Kasumi-1 (cell line): ENCODE measurements at regions not wholly inside any gene's neighbourhood (a gene's known extent, or its start where the extent isn't known, plus 50 kb on each side); places are given as distances from the start of the nearest gene placed in this dataset.
"Not testable (repeated sequence)": the region's sequence is repeated elsewhere in the genome, so short reads cannot be mapped to it uniquely, and the experiment has no call there.

Experiments used
- DNase-seq, 2 experiments: peaks; one replicate each; lab custom pipeline; 2025; lab: John Stamatoyannopoulos, UW

DNA sequence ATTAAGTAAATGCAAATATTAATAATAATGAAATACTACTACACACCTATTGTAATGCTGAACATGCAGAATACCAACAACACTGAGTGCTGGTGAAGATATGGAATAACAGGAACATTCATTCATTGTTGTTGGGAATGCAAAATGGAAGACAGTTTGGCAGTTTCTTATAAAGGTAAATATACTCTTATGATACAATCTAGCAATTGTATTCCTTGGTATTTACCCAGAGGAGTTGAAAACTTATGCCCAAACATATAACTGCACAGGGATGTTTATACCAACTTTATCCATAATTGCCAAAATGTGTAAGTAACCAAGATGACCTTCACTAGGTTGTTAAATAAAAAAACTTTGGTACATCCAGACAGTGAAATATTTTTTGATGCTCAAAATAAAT, 636.8 kb downstream of the PRR16 start:
- no peak for DNase-seq

DNA sequence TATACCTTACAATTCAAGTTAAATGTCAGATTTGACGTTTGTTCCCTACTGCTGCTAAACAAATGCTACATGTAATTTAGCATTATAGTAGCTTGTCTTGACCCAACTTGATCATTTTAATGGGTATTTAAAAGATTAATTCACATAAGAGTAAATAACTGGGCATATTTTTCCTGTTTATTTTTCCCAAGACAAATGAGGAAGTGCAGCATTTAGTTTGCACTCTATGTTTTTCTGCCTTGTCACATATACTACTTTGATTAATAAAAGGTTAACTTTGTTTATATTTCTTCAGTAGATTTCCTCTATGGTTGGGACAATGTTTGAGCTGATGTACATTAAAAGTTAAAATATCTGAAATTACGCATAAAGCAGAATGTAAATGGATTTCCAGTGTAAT, 641.8 kb downstream of the PRR16 start:
- DNase-seq, result no peak

DNA sequence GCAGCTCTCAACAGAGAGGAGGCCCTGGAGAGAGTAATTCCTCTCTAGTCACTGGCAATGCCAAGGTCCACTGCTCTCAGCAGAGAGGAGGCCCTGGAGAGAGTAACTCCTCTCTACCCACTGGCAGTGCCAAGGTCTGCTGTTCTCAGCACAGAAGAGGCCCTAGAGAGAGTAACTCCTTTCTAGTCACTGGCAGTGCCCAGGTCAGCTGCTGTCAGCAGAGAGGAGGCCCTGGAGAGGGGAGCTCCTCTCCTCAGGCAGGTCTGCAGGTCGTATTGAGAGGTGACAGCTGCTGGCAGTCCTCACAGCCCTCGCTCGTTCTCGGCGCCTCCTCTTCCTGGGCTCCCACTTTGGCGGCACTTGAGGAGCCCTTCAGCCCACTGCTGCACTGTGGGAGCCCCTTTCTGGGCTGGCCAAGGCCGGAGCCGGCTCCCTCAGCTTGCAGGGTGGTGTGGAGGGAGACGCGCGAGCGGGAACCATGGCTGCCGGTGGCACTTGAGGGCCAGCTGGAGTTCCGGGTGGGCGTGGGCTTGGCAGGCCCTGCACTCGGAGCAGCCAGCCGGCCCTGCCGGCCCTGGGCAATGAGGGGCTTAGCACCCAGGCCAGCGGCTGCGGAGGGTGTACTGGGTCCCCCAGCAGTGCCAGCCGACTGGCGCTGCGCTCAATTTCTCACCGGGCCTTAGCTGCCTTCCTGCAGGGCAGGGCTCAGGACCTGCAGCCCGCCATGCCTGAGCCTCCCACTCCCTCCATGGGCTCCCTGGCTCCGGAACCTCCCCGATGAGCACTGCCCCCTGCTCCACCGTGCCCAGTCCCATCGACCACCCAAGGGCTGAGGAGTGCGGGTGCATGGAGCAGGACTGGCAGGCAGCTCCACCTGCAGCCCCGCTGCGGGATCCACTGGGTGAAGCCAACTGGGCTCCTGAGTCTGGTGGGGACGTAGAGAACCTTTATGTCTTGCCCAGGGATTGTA, 642.9 kb downstream of the PRR16 start:
- DNase-seq, result not testable (repeated sequence)

DNA sequence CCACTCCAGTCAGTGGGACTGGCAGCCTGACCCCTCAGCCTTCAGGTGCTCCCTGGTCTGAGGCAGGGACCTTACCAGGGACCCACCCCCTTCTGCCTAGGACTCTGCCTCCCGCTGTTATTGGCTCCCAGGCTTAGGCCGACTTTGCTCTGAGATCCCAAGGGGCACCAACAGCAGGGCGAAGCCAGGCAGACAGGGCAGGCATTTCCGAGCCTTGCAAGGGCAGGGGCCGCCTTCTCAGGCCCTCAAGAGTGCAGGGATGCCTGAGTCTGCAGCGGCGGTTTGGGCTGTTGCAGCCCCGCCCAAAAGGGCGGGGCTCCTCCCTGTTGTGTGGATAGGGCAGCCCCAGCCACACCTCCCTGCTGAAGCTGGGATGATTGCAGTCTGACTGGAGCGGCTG, 644.6 kb downstream of the PRR16 start:
- no peak for DNase-seq

DNA sequence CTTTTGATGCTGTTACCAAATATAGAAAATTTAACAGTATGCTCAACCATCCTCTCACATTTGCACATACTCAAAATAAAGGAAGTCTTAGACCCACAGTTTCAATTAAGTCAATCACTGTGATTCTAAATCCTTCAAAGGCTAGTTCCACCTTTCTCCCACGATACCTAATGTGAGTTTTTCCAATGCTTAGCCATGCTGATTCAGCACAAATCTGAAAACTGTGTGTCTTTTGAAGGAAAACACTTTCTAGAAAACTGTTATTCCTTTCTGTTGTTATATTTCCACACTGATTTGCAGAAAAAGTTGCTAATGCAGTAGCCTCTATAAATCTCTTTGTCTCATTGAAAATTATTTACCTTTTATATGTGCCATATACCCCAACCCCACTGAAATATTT, 645.7 kb downstream of the PRR16 start:
- DNase-seq, result no peak

DNA sequence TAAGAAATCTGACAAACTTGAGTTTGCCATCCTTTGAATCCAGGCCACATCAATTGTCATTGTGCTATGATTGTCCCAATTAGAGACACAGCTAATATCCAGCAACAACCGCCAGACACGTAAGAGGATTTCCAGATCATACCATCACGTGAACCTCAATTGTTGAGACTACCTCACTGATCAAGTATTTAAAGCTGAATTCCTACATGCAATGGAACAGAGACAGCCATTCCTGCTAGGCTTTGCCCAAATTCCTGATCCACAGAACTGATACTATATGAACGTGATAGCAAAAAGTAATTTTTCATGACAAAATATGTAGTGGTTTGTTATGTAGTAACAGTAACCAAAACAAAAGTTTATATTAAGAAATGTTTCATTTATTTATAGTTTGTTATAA, 657.7 kb downstream of the PRR16 start:
- DNase-seq, result no peak

DNA sequence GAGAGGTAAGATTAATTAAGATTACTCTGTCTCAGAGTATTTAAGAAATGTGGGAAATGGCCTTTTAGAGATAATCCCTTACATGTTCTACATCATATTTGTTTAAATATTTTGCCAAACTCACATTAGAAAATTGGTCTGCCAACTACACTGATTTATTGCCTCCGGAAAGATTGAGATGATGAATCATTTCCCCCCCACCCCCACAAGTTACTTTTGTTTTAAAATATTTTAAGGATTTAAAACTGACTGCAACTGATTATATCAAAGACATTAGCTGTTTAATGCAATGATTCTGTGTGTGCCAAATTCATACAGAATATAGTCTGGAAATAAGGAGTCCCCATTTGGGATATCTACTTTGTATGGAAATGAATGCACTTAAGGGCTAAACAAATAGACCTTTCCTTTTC, 674.4 kb downstream of the PRR16 start:
- DNase-seq, result no peak

DNA sequence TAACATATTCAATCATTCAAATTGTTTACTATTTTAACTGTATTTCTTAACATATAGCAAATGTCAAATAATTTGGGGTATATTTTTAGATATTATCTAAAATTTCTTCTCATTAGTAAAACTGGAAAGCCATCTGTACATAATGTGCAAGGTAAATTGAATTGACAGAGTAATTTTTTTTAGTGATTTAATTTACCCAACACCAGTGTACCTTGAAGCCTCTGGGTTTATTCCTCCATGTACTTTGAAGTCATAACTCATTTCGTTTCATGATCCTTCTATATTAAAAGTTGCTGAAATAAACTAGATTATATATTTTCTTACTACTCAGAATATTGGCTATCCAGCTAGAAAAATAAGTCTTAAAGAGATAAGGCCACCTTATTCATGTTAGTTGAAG, 674.9 kb downstream of the PRR16 start:
- no peak for DNase-seq

DNA sequence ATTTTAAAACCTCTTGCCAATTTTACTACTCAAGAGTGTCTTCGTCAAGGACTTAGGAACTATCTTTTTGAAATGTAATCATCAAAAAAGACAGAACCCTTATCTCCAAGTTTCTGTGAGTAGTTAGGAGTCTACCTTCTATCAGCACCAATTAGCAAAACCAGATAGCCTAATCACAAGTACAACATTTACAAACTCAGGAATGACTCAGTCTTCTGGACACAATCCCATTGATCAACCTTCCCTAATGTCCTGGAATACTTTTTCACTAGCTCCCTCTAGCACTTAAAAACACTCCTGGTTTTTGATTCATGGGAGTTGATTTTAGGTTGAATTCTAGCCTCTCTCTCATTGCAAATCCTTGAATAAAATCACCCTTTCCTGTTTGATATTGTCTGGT, 680.7 kb downstream of the PRR16 start:
- no peak for DNase-seq

DNA sequence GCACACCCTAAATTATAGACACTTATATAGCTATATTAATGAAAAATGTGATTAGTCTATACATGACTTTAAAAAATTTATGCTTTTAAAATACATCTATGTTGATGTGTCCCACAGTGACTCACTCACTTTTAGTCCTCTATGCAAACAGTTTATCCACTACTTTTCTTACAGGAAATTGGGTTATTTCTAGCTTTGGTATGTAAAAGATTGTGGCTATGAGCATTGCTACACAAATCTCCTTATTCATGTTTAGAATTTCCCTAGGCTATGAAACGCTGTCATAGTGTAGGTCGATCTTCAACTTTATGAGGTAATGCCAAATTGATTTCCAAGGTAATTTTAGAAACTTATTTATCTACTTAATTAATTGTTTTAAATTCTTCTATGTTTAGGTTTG, 687.4 kb downstream of the PRR16 start:
- no peak for DNase-seq

DNA sequence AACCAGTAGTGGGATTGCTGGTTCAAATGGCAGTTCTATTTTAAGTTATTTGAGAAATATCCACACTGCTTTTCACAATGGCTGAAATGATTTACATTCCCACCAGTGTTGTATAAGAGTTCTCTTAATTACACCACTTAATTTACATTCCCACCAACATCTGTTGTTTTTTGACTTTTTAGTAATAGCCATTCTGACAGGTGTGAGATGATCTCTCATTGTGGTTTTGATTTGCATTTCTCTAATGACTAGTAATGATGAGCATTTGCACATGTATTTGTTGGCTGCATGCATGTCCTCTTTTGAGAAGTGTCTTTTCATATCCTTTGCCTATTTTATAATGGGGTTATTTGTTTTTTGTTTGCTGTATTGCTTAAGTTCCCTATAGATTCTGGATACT, 688.3 kb downstream of the PRR16 start:
- no peak for DNase-seq

DNA sequence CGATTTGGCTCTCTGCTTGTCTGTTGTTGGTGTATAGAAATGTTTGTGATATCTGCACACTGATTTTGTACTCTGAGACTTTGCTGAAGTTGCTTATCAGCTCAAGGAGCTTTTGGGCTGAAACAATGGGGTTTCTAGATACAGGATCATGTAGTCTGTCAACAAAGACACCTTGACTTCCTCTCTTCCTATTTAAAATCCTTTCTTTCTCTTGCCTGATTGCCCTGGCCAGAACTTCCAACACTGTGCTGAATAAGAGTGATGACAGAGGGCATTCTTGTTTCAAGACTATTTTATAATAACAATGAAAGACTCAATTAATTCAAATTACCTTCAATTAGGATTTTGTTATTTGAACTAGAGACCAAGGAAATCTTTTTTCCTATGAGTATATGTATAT, 692.5 kb downstream of the PRR16 start:
- DNase-seq, result no peak

DNA sequence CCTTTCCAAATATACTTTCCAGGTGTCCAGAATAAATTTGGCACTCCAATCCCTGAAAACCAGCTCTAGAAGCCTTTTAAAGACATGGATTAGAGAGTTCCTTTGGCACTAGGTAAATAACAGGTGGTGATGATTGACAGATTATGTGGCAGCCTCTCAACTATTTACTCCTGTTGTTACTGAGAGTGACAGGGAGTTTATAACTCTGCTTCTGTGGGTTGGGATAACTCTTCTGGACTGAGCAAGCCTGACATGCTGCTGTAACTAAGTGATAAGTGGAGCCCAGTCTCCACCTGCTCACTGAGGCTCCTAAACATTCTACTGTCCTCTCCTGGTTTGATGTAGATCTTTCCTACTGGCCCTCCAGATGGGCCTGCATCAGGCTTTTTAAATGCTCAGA, 693.2 kb upstream of the FTMT start:
- DNase-seq, result no peak

DNA sequence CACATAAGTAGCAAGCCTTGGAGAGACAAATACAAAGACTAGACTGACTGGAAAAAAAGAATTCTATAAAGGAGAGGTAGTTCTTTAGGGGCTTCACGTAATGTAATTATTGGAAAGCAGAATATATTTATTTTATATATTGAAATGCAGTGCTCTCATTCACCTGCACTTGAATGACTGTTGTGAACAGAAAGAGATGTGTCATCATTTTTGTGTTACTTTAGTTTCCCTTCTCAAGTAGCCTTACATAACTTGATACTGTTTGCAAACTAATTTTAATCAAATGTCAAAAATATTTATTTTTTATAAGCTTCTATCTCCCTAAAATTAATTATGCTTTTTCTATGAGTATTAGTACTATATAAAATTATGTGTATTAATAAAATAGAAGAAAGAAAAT, 691.1 kb upstream of the FTMT start:
- DNase-seq, result no peak

DNA sequence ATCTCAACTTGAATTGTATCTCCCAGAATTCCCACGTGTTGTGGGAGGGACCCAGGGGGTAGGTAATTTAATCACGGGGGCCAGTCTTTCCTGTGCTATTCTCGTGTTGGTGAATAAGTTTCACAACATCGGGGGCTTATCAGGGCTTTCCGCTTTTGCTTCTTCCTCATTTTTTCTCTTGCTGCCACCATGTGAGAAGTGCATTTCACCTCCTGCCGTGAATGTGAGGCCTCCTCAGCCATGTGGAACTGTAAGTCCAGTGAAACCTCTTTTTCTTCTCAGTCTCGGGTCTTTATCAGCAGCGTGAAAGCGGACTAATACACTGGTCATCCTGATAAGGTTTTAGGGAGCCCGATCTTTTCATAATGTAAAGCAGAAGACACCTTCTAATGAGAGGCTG, 687.0 kb upstream of the FTMT start:
- DNase-seq, result peak; percentile 87 to 89

DNA sequence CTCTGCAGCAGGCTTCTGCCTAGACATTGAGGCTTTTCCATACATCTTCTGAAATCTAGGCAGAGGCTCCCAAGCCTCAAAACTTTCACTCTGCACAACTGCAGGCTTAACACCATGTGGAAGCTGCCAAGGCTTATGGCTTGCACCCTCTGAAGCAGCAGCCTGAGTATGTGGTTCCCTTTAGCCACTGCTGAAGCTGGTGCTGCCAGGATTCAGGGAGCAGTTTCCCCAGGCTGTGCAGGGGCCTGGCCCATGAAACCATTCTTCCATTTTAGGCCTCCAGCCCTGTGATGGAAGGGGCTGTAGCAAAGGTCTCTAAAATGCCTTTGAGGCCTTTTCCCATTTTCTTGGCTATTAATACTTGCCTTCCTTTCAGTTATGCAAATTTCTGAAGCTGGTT, 680.3 kb upstream of the FTMT start:
- no peak for DNase-seq

DNA sequence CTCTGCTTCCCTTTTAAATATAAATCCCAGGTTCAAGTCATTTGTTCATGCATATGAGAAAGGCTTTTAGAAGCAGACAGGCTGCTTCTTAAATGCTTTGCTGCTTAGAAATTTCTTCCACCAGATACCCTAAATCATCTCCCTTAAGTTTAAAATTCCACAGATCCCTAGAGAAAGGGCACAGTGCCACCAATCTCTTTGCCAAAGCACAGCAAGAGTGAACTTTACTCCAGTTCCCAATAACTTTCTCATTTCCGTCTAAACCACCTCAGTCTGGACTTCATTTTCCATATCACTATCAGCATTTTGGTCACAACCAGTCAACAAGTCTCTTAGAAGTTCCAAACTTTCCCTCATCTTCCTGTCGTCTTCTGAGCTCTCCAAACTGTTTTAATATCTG, 679.8 kb upstream of the FTMT start:
- no peak for DNase-seq

DNA sequence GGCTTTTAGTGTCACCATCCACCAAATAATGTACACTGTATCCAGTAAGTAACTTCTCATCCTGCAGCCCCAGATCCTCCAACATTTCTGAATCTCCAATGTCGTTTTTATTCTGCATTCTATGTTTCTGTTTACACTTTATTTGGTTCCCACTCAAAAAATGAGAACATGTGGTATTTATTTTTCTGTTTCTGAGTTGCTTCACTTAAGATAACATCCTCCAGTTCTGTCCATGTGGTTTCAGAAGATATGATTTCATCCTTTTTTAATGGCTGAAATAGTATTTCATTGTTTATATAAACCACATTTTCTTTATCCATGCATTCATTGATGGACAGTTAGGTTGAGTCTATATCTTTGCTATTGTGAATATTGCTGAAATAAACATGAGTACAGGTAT, 677.3 kb upstream of the FTMT start:
- DNase-seq, result no peak

DNA sequence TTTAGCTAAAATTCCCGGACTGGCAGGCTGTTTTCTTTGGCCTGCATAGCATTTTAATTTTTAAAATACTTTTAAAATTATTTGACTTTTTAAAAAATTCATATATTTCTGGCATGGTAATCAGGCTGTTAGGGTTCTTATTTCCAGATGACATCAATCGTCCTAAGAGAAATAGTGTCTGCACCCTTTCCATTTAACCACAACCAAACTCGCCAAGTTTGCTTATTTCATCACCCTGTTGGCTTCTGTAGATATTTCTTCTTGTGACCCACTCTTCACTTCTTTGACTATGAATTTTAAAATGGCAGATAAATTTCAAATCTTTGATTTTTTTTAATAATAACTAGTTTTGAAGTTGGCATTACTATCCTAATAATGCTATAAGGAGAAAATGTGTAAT, 675.7 kb upstream of the FTMT start:
- DNase-seq, result no peak

DNA sequence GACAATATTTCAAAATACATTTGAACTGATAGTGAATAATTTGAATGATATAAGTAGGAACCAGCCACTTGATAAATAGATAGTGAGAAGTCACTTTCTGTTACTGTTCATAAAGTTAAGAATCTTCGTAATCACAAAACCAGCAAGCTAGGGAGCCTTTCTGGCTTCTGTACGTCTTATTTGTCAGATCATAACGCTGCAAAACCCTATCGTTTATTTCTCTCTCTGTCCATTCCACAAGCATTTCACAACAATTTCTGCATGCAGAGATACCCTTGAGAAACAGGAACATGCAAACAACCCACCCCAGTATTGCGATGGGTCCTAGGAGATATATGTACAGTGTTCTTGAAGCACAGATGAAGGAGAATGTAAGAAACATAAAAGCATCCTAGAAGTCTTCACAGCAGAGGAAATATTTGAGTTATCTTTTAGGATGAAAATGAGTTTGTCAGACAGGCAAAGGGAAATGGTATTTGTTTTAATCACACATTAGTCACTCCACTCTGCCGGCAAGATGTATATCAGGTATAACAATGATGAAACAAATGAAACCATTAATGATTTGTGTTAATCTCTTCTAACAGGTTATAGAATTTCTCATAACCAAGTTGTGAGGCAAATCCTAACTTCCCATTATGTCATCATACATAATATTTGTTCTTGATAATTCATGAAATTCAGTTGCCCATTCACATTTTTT, 668.7 kb upstream of the FTMT start:
- peak in 1 of 2 experiments; percentile 22 for DNase-seq

DNA sequence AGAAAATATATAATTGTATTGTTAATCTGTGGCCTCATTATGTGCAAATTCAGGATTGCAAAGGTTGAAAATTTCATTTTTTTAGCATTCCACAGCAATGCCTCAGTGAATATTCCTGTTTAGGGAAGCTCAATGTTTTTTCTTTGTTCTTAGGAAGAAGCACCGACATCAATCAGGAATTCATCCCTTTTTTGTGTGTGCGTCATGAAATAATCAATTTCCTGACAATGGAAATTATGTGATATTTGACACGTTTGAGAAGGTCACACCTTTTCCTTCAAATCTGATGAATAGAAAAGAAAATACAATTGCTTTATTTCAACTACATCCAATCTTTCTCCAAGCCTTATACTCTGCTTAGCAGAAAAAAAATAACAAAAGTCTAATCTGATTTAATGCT, 662.8 kb upstream of the FTMT start:
- DNase-seq, result no peak

DNA sequence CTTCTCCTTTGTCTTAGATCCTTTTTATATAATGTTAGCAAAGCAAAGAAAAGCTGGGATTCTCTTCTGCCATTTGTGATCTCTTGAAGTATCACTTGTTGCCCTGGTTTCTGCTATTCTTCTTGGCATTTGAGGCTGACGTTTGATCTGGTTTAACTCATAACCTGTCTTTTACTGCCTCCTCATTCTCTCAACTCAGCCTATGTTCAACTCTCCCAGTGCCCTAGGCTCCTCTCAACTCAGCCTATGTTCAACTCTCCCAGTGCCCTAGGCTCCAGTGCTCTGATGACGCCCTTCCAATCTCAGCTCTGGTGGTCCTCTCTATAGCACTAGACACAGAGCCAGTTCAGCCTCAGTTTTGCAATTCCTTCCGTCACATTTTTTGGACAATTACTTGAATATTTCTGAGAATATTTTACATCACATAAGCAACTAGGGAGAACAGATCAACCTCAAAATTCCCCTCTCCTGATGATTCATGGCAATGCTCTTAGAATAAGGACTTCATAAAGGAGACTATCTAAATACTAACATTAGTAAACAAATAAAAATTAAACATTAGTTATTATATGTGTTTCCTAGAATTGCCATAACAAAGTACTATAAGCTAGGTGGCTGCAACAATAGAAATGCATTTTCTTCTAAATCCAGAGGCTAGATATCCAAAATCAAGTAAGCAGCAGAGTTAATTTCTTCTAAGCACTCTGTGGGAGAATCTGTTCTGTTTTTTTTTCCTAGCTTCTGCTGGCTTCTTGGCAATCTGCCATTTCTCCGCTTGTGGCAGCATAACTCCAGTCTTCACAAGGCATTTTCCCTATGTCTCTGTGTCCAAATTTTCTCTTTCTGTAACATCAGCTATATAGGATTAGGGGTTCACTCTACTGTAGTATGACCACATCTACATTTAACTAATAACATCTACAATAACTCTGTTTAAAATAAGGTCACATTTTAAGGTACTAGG, 662.1 kb upstream of the FTMT start:
- DNase-seq, result peak; percentile 40 to 65
